ENCODE measurements at regions not wholly inside any gene's neighbourhood (a gene's known extent, or its start where the extent isn't known, plus 50 kb on each side); places are given as distances from the start of the nearest gene placed in this dataset.

DNA sequence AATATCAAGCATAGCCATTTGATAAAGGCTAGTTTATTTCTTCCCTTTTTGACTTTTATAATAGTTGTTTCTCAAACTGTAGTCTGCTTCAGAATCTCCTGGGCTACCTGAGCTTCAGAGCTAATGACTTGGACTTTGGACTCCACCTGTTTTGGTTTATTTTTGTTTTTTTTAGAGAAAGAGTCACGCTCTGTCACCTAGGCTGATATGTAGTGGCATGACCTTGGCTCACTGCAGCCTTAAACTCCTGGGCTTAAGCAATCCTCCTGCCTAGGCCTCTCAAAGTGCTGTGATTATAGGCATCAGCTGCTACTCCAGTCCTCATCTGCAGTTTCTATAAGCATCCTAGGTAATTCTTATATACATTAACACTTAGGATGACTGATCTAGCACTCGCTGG lies 90.5 kb downstream of the DDIT4L start (continued):
- TF ChIP-seq, protein P1, sequence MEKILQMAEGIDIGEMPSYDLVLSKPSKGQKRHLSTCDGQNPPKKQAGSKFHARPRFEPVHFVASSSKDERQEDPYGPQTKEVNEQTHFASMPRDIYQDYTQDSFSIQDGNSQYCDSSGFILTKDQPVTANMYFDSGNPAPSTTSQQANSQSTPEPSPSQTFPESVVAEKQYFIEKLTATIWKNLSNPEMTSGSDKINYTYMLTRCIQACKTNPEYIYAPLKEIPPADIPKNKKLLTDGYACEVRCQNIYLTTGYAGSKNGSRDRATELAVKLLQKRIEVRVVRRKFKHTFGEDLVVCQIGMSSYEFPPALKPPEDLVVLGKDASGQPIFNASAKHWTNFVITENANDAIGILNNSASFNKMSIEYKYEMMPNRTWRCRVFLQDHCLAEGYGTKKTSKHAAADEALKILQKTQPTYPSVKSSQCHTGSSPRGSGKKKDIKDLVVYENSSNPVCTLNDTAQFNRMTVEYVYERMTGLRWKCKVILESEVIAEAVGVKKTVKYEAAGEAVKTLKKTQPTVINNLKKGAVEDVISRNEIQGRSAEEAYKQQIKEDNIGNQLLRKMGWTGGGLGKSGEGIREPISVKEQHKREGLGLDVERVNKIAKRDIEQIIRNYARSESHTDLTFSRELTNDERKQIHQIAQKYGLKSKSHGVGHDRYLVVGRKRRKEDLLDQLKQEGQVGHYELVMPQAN (IDR thresholded peaks at IDR 0.05; ENCODE audit: borderline replicate concordance): no peak
- TF ChIP-seq, protein P2, sequence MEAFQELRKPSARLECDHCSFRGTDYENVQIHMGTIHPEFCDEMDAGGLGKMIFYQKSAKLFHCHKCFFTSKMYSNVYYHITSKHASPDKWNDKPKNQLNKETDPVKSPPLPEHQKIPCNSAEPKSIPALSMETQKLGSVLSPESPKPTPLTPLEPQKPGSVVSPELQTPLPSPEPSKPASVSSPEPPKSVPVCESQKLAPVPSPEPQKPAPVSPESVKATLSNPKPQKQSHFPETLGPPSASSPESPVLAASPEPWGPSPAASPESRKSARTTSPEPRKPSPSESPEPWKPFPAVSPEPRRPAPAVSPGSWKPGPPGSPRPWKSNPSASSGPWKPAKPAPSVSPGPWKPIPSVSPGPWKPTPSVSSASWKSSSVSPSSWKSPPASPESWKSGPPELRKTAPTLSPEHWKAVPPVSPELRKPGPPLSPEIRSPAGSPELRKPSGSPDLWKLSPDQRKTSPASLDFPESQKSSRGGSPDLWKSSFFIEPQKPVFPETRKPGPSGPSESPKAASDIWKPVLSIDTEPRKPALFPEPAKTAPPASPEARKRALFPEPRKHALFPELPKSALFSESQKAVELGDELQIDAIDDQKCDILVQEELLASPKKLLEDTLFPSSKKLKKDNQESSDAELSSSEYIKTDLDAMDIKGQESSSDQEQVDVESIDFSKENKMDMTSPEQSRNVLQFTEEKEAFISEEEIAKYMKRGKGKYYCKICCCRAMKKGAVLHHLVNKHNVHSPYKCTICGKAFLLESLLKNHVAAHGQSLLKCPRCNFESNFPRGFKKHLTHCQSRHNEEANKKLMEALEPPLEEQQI (IDR thresholded peaks at IDR 0.05): no peak
- TF ChIP-seq, protein P3, sequence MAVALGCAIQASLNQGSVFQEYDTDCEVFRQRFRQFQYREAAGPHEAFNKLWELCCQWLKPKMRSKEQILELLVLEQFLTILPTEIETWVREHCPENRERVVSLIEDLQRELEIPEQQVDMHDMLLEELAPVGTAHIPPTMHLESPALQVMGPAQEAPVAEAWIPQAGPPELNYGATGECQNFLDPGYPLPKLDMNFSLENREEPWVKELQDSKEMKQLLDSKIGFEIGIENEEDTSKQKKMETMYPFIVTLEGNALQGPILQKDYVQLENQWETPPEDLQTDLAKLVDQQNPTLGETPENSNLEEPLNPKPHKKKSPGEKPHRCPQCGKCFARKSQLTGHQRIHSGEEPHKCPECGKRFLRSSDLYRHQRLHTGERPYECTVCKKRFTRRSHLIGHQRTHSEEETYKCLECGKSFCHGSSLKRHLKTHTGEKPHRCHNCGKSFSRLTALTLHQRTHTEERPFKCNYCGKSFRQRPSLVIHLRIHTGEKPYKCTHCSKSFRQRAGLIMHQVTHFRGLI (CRISPR knock-in tag; IDR thresholded peaks at IDR 0.05): no peak
- TF ChIP-seq MIER1 (IDR thresholded peaks at IDR 0.05; ENCODE audit: low read depth) (no peak), RBM22 (IDR thresholded peaks at IDR 0.05; ENCODE audit: low read depth, low read length, poor library complexity, severe bottlenecking) (no peak)

Measured in K562 (cell line).